NCI-H2029 treated with DMSO at 0.1 percent for 48 hours (cell line): ENCODE measurements at regions not wholly inside any gene's neighbourhood (a gene's known extent, or its start where the extent isn't known, plus 50 kb on each side); places are given as distances from the start of the nearest gene placed in this dataset.

Experiments
- DNase-seq: peaks from one replicate; lab custom pipeline; 2025; lab: John Stamatoyannopoulos, UW

- DNase-seq = no peak
These were observed 127.2 kb upstream of the PRNP start for GRCh38 chr20:4559106-4559505.

- no peak for DNase-seq
These were observed 129.5 kb upstream of the PRNP start for GRCh38 chr20:4556781-4557180.

- DNase-seq = no peak
These were observed 130.9 kb upstream of the PRNP start for GRCh38 chr20:4555188-4555890.

GRCh38 chr20:4554346-4554745, 131.9 kb upstream of the PRNP start:
- DNase-seq = no peak

- DNase-seq = no peak
These were observed 134.1 kb upstream of the PRNP start for GRCh38 chr20:4552075-4552640.

- no peak for DNase-seq
These were observed 135.5 kb upstream of the PRNP start for GRCh38 chr20:4550740-4551139.

GRCh38 chr20:4549711-4550259, 136.5 kb upstream of the PRNP start:
- no peak for DNase-seq

GRCh38 chr20:4548552-4548951, 137.7 kb upstream of the PRNP start:
- DNase-seq = no peak

- DNase-seq = no peak
These were observed 139.5 kb upstream of the PRNP start for GRCh38 chr20:4546786-4547185.

GRCh38 chr20:4546342-4546741, 139.9 kb upstream of the PRNP start:
- no peak for DNase-seq

GRCh38 chr20:4545526-4545925, 140.7 kb upstream of the PRNP start:
- DNase-seq = no peak

- DNase-seq = no peak
These were observed 141.5 kb upstream of the PRNP start for GRCh38 chr20:4544765-4545164.

GRCh38 chr20:4542270-4542669, 144.0 kb upstream of the PRNP start:
- DNase-seq = no peak

GRCh38 chr20:4534315-4534714, 151.9 kb upstream of the PRNP start:
- DNase-seq = no peak

GRCh38 chr20:4533368-4534133, 152.7 kb upstream of the PRNP start:
- no peak for DNase-seq

GRCh38 chr20:4532772-4533171, 153.5 kb upstream of the PRNP start:
- DNase-seq = no peak

GRCh38 chr20:4524792-4525191, 161.5 kb upstream of the PRNP start:
- no peak for DNase-seq

- DNase-seq = no peak
These were observed 161.9 kb upstream of the PRNP start for GRCh38 chr20:4524307-4524706.

GRCh38 chr20:4522310-4522709, 163.9 kb upstream of the PRNP start:
- DNase-seq = no peak

- no peak for DNase-seq
These were observed 164.9 kb upstream of the PRNP start for GRCh38 chr20:4521170-4521968.

GRCh38 chr20:4519534-4519933, 166.7 kb upstream of the PRNP start:
- DNase-seq = no peak

- DNase-seq = no peak
These were observed 169.4 kb upstream of the PRNP start for GRCh38 chr20:4516876-4517275.
